ENCODE measurements at regions not wholly inside any gene's neighbourhood (a gene's known extent, or its start where the extent isn't known, plus 50 kb on each side); places are given as distances from the start of the nearest gene placed in this dataset.

GRCh38 chr6:10203651-10204050 is 211.2 kb downstream of the TFAP2A start:
- TF ChIP-seq HNRNPL (IDR thresholded peaks at IDR 0.05; ENCODE audit: low read depth, low read length) = no peak
- TF ChIP-seq NFYB (CRISPR knock-in tag; IDR thresholded peaks at IDR 0.05) = no peak
- no peak for TF ChIP-seq JARID2 (CRISPR knock-in tag; IDR thresholded peaks at IDR 0.05; ENCODE audit: insufficient replicate concordance)

Data from HepG2 (cell line).